Thymus (tissue), 11 donors: ENCODE measurements at regions not wholly inside any gene's neighbourhood (a gene's known extent, or its start where the extent isn't known, plus 50 kb on each side); places are given as distances from the start of the nearest gene placed in this dataset.

Source experiments
- DNase-seq, 9 donors: peaks; one replicate each; pipeline ENCODE4 v3.0.0-alpha.2; 2013; ENCODE audit warnings: low spot score in 9 of 9, low read depth in 6 of 9, missing footprints in 1 of 9
- H3K27ac ChIP-seq, 2 donors: one replicate each; pipeline ENCODE4 v1.5.1; 2013; ENCODE audit warnings: control low read depth in 1 of 2, low read depth in 1 of 2, low read length in 1 of 2, mild to moderate bottlenecking in 1 of 2, moderate library complexity in 1 of 2
- H3K27me3 ChIP-seq, 2 donors: one replicate each; pipeline ENCODE4 v1.5.1; 2013; ENCODE audit warnings: low read length in 1 of 2; ENCODE audit not compliant: control insufficient read depth in 2 of 2, insufficient read depth in 1 of 2
- H3K36me3 ChIP-seq, 2 donors: one replicate each; pipeline ENCODE4 v1.5.1; 2013; ENCODE audit warnings: low read length in 1 of 2, mild to moderate bottlenecking in 1 of 2, moderate library complexity in 1 of 2; ENCODE audit not compliant: control insufficient read depth in 2 of 2, insufficient read depth in 2 of 2
- H3K4me1 ChIP-seq, 2 donors: one replicate each; pipeline ENCODE4 v1.5.1; 2013; ENCODE audit warnings: low read length in 2 of 2; ENCODE audit not compliant: control insufficient read depth in 2 of 2, insufficient read depth in 2 of 2
- H3K4me3 ChIP-seq, 2 donors: one replicate each; pipeline ENCODE4 v1.5.1; 2013; ENCODE audit warnings: low read length in 2 of 2, control low read depth in 1 of 2, mild to moderate bottlenecking in 1 of 2
- H3K9me3 ChIP-seq, 2 donors: one replicate each; pipeline ENCODE4 v1.5.1; 2013; ENCODE audit warnings: low read length in 1 of 2, mild to moderate bottlenecking in 1 of 2; ENCODE audit not compliant: control insufficient read depth in 2 of 2, insufficient read depth in 1 of 2
- WGBS: extraction: QIAGEN DNeasy Blood & Tissue Kit; methylation state at CpG from one replicate; pipeline ENCODE4 v1.1.7; 2013; 5-methylcytosine and 5-hydroxymethylcytosine counted together
- donor health status: healthy.

DNA sequence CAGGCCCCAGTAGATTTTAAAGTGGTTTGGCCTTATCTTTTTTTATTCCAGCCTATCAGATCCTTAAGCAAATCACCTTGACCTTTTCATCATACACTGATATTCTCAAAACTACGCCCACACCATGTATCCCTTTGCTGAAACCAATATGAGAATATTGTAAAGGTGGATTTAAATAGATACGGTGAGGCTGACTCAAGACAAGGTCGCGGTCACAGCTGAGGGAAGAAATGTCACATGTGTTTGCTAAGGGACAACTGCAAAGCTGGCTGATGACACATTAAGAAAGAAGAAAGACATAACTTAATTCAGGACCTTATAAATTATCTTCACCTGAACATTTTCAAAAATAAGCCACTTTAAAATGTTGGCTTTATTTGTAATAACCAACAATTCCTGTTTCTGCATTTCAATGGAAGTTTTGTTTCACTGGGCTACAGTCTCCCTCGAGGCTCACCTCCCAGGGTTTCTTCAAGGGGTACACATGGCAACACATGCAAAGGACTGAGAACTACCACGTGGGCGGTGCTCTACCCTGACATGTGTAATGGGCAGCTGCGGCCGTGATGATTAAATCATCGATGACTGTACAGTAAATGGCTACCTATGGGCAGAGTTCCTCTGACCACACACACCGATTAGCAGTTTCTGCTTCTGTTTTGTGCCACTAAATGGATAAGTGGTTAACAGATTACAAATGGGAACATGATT, 189.5 kb downstream of the SIPA1L2 start:
- H3K27ac ChIP-seq, result no peak overlapping the region
- no peaks in the 10 kb centered on the region for H3K27me3 ChIP-seq
- peaks cover 0 to 4% of the 10 kb centered on the region in 2 donors for H3K9me3 ChIP-seq
- 96% methylated on average over 11 of the region's 11 CpGs for WGBS
- H3K4me3 ChIP-seq, result no peak overlapping the region
- no peaks in the 10 kb centered on the region for H3K36me3 ChIP-seq
- H3K4me1 ChIP-seq, result no peaks in the 10 kb centered on the region
- no peak for DNase-seq

DNA sequence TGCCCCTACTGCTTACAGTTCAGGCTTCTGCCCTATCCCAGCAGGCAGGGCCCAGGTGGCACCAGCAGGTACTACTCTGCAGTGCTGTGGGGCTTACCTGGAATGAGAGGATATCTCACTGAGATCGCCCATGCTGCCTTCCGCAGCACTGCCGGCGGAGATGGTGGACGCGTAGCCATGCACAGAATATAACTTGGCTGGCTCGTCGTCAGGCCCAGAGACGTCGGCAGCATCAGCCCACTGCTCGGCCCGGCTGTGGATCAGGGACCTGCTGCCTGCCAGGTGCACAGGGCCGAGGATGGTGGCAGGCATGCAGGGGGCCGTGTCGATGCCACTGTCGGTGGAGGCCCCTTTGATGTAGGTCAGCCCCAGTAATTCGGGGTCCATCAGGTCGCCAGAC, 190.9 kb downstream of the SIPA1L2 start:
- no peak overlapping the region for H3K27ac ChIP-seq
- peaks cover 0 to 4% of the 10 kb centered on the region in 2 donors for H3K9me3 ChIP-seq
- DNase-seq, result no peak
- H3K4me1 ChIP-seq, result no peaks in the 10 kb centered on the region
- H3K4me3 ChIP-seq, result no peak overlapping the region
- H3K27me3 ChIP-seq, result no peaks in the 10 kb centered on the region
- H3K36me3 ChIP-seq, result no peaks in the 10 kb centered on the region
- 97% methylated on average over 18 of the region's 18 CpGs for WGBS

DNA sequence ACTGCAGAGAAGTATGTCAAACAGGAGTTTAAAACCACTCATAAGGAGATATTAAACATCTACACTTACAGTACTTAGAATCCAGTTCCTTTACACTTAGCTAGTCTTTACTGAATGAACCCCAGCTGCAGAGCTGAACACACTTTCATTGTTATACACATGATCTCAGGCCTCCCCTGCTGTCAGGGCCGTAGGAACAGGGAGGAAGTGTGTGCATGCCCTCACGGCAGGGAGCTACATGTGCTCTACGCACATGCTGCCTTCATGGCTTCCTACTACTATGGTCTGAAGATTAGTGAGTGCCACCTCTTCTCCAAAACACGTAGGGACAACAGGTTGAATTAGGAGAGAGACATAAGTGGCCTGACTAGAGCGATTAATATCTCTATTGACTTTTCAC, 191.5 kb downstream of the SIPA1L2 start:
- Histone ChIP-seq H3K27ac (no peak overlapping the region), H3K36me3 (no peaks in the 10 kb centered on the region), H3K9me3 (peaks cover 0 to 4% of the 10 kb centered on the region in 2 donors), H3K4me1 (no peaks in the 10 kb centered on the region), H3K4me3 (no peak overlapping the region), H3K27me3 (no peaks in the 10 kb centered on the region)
- peak in 2 of 9 donors; percentile 19 to 36 for DNase-seq
- 84% methylated on average over 5 of the region's 5 CpGs for WGBS

DNA sequence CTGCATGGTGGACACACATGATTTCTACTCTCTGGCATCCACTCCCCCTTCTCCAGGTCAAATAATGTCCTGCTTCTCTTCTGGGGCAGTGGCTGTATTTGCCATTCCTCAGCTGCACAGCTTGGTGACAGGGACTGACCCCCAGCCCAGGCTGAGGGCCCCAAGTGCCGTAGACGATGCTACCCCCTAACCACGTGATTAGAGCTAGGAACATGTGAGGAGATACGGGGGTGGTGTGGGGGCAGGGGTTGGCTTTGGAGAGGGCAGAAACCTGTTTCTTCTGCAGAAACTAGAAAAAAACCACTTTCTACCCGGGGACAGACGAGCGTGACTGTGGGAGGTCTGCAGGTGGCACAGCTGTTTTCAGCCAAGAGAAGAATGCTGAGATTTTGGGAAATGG, 192.4 kb downstream of the SIPA1L2 start:
- no peak for DNase-seq
- H3K27ac ChIP-seq, result no peak overlapping the region
- peaks cover 0 to 4% of the 10 kb centered on the region in 2 donors for H3K9me3 ChIP-seq
- WGBS, result 89% methylated on average over 7 of the region's 7 CpGs
- H3K4me3 ChIP-seq, result no peak overlapping the region
- H3K36me3 ChIP-seq, result no peaks in the 10 kb centered on the region
- H3K27me3 ChIP-seq, result no peaks in the 10 kb centered on the region
- H3K4me1 ChIP-seq, result no peaks in the 10 kb centered on the region

DNA sequence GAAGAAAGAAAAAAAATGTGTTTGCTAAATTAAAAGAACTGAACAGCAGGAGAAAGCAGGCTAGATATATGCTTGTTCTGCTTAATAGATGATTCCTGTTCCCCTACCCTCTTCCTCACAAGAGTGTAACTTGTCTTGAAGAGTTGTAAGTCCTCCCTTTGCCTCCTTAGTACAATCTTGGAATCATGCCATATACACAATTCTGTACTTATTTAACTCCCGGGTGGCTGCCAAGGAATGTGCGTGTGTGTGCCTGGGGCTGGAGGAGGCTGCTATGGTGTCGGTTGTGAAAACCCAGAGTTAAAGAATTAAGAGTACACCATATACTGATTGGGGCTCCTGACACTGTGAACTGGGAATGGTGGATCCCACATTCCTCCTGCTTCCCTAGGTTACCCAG, 194.2 kb downstream of the SIPA1L2 start:
- Histone ChIP-seq H3K36me3 (no peaks in the 10 kb centered on the region), H3K27ac (no peak overlapping the region), H3K9me3 (peaks cover 0 to 4% of the 10 kb centered on the region in 2 donors), H3K4me3 (no peak overlapping the region), H3K4me1 (no peaks in the 10 kb centered on the region), H3K27me3 (no peaks in the 10 kb centered on the region)
- 92% methylated on average over 3 of the region's 3 CpGs for WGBS
- DNase-seq, result no peak

DNA sequence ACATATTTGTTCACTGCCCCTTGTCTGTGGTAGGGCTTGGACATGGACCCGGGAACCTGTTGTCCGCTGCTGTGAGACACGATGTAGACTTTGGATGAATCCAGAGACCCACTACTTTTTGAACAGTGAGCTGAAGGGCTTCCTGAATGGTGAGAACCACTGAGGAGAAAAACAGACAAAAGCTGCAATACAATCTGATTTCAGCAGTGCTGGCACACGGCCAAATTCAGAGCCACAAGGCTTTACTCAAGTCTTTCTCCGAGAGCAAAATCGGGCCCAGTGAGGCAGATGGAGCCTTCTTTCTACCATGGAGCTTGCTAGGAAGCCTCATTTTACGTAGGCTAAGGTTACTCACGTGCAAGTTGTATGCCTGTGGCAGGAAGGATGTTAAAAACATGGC, 197.6 kb downstream of the SIPA1L2 start:
- Histone ChIP-seq H3K27me3 (no peaks in the 10 kb centered on the region), H3K4me1 (no peaks in the 10 kb centered on the region), H3K4me3 (no peak overlapping the region), H3K9me3 (peaks cover 0 to 4% of the 10 kb centered on the region in 2 donors), H3K36me3 (no peaks in the 10 kb centered on the region), H3K27ac (no peak overlapping the region)
- 91% methylated on average over 8 of the region's 8 CpGs for WGBS
- DNase-seq, result no peak

DNA sequence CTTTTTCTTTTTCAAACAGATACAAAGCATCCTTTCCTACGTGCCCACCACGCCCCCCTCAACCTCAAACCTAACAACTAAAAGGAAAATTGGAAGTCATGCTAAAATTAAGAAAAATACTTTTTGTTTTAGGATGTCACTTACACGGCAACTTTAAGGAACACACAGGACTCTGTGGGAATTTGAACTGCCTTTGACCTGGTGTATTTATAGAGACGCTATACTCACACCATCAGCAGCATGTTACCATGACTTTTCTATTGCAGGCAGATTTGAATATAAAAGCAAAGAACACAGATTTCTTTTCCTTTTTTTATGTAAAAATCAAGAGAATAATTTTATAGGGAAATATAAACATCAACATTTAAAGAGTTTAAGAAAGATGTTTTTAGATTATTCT, 198.2 kb downstream of the SIPA1L2 start:
- Histone ChIP-seq H3K9me3 (peaks cover 0 to 4% of the 10 kb centered on the region in 2 donors), H3K27me3 (no peaks in the 10 kb centered on the region), H3K36me3 (no peaks in the 10 kb centered on the region), H3K4me3 (no peak overlapping the region), H3K4me1 (no peaks in the 10 kb centered on the region), H3K27ac (no peak overlapping the region)
- no peak for DNase-seq
- 94% methylated on average over 4 of the region's 4 CpGs for WGBS

DNA sequence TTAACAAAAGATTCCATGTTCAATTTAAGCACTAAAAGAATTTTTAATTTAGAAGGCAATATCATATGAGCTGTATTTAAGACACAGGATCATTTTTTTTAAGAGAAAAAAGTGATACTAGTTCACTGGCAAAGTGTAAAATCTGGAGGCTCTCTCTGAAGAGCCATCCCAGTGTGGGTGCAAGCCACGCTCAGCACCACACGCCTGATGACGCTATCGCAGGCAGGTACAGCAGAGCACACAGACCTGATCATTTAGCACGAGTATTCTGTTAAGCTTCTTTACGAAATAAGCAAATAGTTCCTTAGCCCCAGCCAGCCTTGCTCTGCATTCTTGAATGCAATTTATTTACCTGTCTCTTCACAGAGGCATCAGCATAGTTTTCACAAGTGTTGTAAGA, 198.6 kb downstream of the SIPA1L2 start:
- Histone ChIP-seq H3K27me3 (no peaks in the 10 kb centered on the region), H3K27ac (no peak overlapping the region), H3K9me3 (peaks cover 0 to 1% of the 10 kb centered on the region in 2 donors), H3K4me3 (no peak overlapping the region), H3K4me1 (no peaks in the 10 kb centered on the region), H3K36me3 (no peaks in the 10 kb centered on the region)
- WGBS, result 97% methylated on average over 6 of the region's 6 CpGs
- DNase-seq, result no peak

DNA sequence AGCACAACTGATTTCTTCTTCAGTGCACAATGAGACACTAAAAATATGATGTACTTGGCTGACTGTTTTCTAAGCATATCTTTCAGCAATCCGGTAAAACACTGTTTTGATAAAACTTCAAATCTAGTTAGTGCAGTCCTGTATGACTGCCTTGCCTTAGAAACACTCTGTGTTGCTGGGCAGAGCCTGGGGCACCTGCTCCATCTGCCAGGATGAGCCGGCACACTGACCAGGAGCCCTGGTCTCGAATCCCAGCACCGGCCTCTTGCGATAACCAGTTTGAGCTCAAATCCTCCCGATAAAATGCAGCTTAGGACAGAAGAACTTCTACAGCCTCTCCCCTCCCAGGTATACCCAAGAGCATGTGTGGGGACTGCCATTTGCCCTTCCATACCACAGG, 199.5 kb downstream of the SIPA1L2 start:
- Histone ChIP-seq H3K36me3 (no peaks in the 10 kb centered on the region), H3K27ac (no peak overlapping the region), H3K9me3 (no peaks in the 10 kb centered on the region), H3K27me3 (peaks cover 0 to 2% of the 10 kb centered on the region in 2 donors), H3K4me1 (no peaks in the 10 kb centered on the region), H3K4me3 (no peak overlapping the region)
- WGBS, result 98% methylated on average over 6 of the region's 6 CpGs
- no peak for DNase-seq
